ENCODE measurements at regions not wholly inside any gene's neighbourhood (a gene's known extent, or its start where the extent isn't known, plus 50 kb on each side); places are given as distances from the start of the nearest gene placed in this dataset.

- TF ChIP-seq ERG (CRISPR knock-in tag; IDR thresholded peaks at IDR 0.05) (no peak), ZNF671 (CRISPR knock-in tag; IDR thresholded peaks at IDR 0.05) (no peak), ZNF121 (CRISPR knock-in tag; IDR thresholded peaks at IDR 0.05) (no peak), FOXJ3 (CRISPR knock-in tag; IDR thresholded peaks at IDR 0.05; ENCODE audit: borderline replicate concordance) (no peak), RORB (CRISPR knock-in tag; IDR thresholded peaks at IDR 0.05) (no peak)
These were observed 240.3 kb downstream of the TPBG start (continued) for GRCh38 chr6:82603871-82604270.

GRCh38 chr6:82607998-82608725 is 244.5 kb downstream of the TPBG start:
- H3K27ac Mint-ChIP-seq = no peak overlapping the region
- POLR2A ChIA-PET = no interaction called here
- no peaks in the 10 kb centered on the region for H3K27me3 Mint-ChIP-seq (ENCODE audit: low read depth)
- DNase-seq (ENCODE audit: low spot score) (no peak), ATAC-seq (peak; percentile 65)
- no peak overlapping the region for H3K4me3 Mint-ChIP-seq
- H3K4me1 Mint-ChIP-seq = peaks cover 13% of the 10 kb centered on the region
- TF ChIP-seq NFYB (CRISPR knock-in tag; conservative IDR thresholded peaks at IDR 0.05; ENCODE audit: low read depth) (no peak), IRF1 (CRISPR knock-in tag; IDR thresholded peaks at IDR 0.05) (no peak), ZNF121 (CRISPR knock-in tag; IDR thresholded peaks at IDR 0.05) (no peak), FOXJ3 (CRISPR knock-in tag; IDR thresholded peaks at IDR 0.05; ENCODE audit: borderline replicate concordance) (no peak), ZNF423 (CRISPR knock-in tag; IDR thresholded peaks at IDR 0.05) (no peak), ZSCAN18 (CRISPR knock-in tag; IDR thresholded peaks at IDR 0.05) (no peak), GRHL2 (CRISPR knock-in tag; IDR thresholded peaks at IDR 0.05; ENCODE audit: insufficient replicate concordance, severe bottlenecking) (no peak), ELF4 (CRISPR knock-in tag; IDR thresholded peaks at IDR 0.05; ENCODE audit: low read depth) (no peak), JUN (CRISPR knock-in tag; IDR thresholded peaks at IDR 0.05) (no peak)
- CTCF ChIA-PET = no interaction called here
- H3K9me3 Mint-ChIP-seq = peaks cover 12% of the 10 kb centered on the region
- H3K36me3 Mint-ChIP-seq = no peaks in the 10 kb centered on the region

GRCh38 chr6:82608781-82609180 is 245.2 kb downstream of the TPBG start:
- Mint-ChIP-seq H3K36me3 (no peaks in the 10 kb centered on the region), H3K4me3 (no peak overlapping the region), H3K4me1 (peaks cover 13% of the 10 kb centered on the region), H3K9me3 (peaks cover 9% of the 10 kb centered on the region), H3K27me3 (ENCODE audit: low read depth) (no peaks in the 10 kb centered on the region), H3K27ac (no peak overlapping the region)
- TF ChIP-seq FOXP1 (CRISPR knock-in tag; IDR thresholded peaks at IDR 0.05; ENCODE audit: borderline replicate concordance) (no peak), ZNF138 (CRISPR knock-in tag; conservative IDR thresholded peaks at IDR 0.05) (no peak), ZNF423 (CRISPR knock-in tag; IDR thresholded peaks at IDR 0.05) (no peak), ZNF425 (CRISPR knock-in tag; conservative IDR thresholded peaks at IDR 0.05) (no peak), ETV6 (CRISPR knock-in tag; IDR thresholded peaks at IDR 0.05) (no peak)
- DNase-seq (ENCODE audit: low spot score) (no peak), ATAC-seq (no peak)
- ChIA-PET CTCF (no interaction called here), POLR2A (no interaction called here)
